Endodermal cell (in vitro differentiated cells): ENCODE measurements at regions not wholly inside any gene's neighbourhood (a gene's known extent, or its start where the extent isn't known, plus 50 kb on each side); places are given as distances from the start of the nearest gene placed in this dataset.

Experiments
- DNase-seq: peaks from one replicate; pipeline ENCODE4 v3.0.0-alpha.2; 2017
- H3K27ac ChIP-seq: 2 replicates; pipeline ENCODE4 v1.5.1; 2013; ENCODE audit warnings: mild to moderate bottlenecking, low read depth, low read length, moderate library complexity
- H3K27me3 ChIP-seq: 2 replicates; pipeline ENCODE4 v1.6.1; 2013; ENCODE audit warnings: mild to moderate bottlenecking, low read length, moderate library complexity; ENCODE audit not compliant: insufficient read depth, control insufficient read depth, poor library complexity, severe bottlenecking
- H3K36me3 ChIP-seq: 2 replicates; pipeline ENCODE4 v1.7.0; 2013; ENCODE audit warnings: mild to moderate bottlenecking, low read length, moderate library complexity; ENCODE audit not compliant: control insufficient read depth, insufficient read depth
- H3K4me1 ChIP-seq: one replicate; pipeline ENCODE4 v1.7.0; 2013; ENCODE audit warnings: low read length; ENCODE audit not compliant: control insufficient read depth, insufficient read depth
- H3K4me3 ChIP-seq: 2 replicates; pipeline ENCODE4 v1.5.1; 2013; ENCODE audit warnings: mild to moderate bottlenecking, low read length, moderate library complexity
- H3K9ac ChIP-seq: 2 replicates; pipeline ENCODE4 v1.6.1; 2013; ENCODE audit warnings: mild to moderate bottlenecking, low read length, moderate library complexity; ENCODE audit not compliant: poor library complexity, severe bottlenecking; ENCODE audit errors: extremely low read depth
- H3K9me3 ChIP-seq: 2 replicates; pipeline ENCODE4 v1.6.1; 2013; ENCODE audit warnings: mild to moderate bottlenecking, low read length, moderate library complexity; ENCODE audit not compliant: control insufficient read depth
- H3K27ac Mint-ChIP-seq: 2 replicates; pipeline ENCODE4 v1.8.0; 2020; ENCODE audit warnings: mixed read lengths
- H3K27me3 Mint-ChIP-seq: 2 replicates; pipeline ENCODE4 v1.8.0; 2021; ENCODE audit warnings: mild to moderate bottlenecking, mixed read lengths; ENCODE audit not compliant: insufficient read depth
- H3K36me3 Mint-ChIP-seq: 2 replicates; pipeline ENCODE4 v1.8.0; 2020; ENCODE audit warnings: low read depth, mixed read lengths
- H3K4me1 Mint-ChIP-seq: 2 replicates; pipeline ENCODE4 v1.8.0; 2020; ENCODE audit warnings: mixed read lengths
- H3K4me3 Mint-ChIP-seq: 2 replicates; pipeline ENCODE4 v1.8.0; 2020; ENCODE audit warnings: mild to moderate bottlenecking, moderate library complexity, mixed read lengths
- H3K9me3 Mint-ChIP-seq: 2 replicates; pipeline ENCODE4 v1.8.0; 2020; ENCODE audit warnings: mild to moderate bottlenecking, mixed read lengths
- WGBS, 2 experiments: methylation state at CpG; one replicate each; pipeline versions ENCODE4 v1.1.5 to v1.1.7; 2013; ENCODE audit warnings: missing lambda C conversion rate in 2 of 2, mixed read lengths in 1 of 2; ENCODE audit not compliant: insufficient coverage in 1 of 2, insufficient read length in 1 of 2; 5-methylcytosine and 5-hydroxymethylcytosine counted together
- TF ChIP-seq, protein P1 (sequence below): fragments of 200-600 bp; sonication (generic); conservative IDR thresholded peaks from 2 replicates; pipeline ENCODE4 v1.5.0; 2021; ENCODE audit warnings: antibody characterized with exemption, mild to moderate bottlenecking

DNA sequence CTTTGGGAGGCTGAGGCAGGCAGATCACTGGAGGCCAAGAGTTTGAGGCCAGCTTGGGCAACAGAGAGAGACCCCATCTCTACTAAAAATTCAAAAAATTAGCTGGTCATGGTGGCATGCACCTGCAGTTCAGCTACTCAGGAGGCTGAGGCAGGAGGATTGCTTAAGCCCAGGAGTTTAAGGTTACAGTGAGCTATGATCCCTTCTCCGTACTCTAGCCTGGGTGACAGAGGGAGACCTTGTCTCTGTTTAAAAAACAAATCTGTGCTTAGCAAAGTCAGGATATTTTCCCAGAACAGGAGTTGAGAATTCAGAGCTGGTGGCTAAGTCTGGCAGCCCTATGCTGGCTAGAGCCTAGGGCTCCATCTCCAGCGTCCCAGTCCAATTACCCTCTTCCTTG is 142.9 kb upstream of the PZP start:
- H3K4me3 ChIP-seq = no peak overlapping the region
- H3K36me3 ChIP-seq = no peaks in the 10 kb centered on the region
- no peak overlapping the region for H3K27ac Mint-ChIP-seq
- peaks cover 57% of the 10 kb centered on the region for H3K9me3 Mint-ChIP-seq
- TF ChIP-seq, protein P1, sequence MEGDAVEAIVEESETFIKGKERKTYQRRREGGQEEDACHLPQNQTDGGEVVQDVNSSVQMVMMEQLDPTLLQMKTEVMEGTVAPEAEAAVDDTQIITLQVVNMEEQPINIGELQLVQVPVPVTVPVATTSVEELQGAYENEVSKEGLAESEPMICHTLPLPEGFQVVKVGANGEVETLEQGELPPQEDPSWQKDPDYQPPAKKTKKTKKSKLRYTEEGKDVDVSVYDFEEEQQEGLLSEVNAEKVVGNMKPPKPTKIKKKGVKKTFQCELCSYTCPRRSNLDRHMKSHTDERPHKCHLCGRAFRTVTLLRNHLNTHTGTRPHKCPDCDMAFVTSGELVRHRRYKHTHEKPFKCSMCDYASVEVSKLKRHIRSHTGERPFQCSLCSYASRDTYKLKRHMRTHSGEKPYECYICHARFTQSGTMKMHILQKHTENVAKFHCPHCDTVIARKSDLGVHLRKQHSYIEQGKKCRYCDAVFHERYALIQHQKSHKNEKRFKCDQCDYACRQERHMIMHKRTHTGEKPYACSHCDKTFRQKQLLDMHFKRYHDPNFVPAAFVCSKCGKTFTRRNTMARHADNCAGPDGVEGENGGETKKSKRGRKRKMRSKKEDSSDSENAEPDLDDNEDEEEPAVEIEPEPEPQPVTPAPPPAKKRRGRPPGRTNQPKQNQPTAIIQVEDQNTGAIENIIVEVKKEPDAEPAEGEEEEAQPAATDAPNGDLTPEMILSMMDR = no peak
- H3K4me1 ChIP-seq = no peaks in the 10 kb centered on the region
- H3K36me3 Mint-ChIP-seq = peaks cover 30% of the 10 kb centered on the region
- H3K9ac ChIP-seq = no peak overlapping the region
- H3K9me3 ChIP-seq = peaks cover 17% of the 10 kb centered on the region
- peak; percentile 28 for DNase-seq
- no peak overlapping the region for H3K4me3 Mint-ChIP-seq
- H3K27me3 ChIP-seq = no peaks in the 10 kb centered on the region
- no peaks in the 10 kb centered on the region for H3K27me3 Mint-ChIP-seq
- 80 to 88% methylated on average over 2 of the region's 2 CpGs for WGBS, 2 experiments
- H3K27ac ChIP-seq = no peak overlapping the region
- H3K4me1 Mint-ChIP-seq = no peaks in the 10 kb centered on the region

DNA sequence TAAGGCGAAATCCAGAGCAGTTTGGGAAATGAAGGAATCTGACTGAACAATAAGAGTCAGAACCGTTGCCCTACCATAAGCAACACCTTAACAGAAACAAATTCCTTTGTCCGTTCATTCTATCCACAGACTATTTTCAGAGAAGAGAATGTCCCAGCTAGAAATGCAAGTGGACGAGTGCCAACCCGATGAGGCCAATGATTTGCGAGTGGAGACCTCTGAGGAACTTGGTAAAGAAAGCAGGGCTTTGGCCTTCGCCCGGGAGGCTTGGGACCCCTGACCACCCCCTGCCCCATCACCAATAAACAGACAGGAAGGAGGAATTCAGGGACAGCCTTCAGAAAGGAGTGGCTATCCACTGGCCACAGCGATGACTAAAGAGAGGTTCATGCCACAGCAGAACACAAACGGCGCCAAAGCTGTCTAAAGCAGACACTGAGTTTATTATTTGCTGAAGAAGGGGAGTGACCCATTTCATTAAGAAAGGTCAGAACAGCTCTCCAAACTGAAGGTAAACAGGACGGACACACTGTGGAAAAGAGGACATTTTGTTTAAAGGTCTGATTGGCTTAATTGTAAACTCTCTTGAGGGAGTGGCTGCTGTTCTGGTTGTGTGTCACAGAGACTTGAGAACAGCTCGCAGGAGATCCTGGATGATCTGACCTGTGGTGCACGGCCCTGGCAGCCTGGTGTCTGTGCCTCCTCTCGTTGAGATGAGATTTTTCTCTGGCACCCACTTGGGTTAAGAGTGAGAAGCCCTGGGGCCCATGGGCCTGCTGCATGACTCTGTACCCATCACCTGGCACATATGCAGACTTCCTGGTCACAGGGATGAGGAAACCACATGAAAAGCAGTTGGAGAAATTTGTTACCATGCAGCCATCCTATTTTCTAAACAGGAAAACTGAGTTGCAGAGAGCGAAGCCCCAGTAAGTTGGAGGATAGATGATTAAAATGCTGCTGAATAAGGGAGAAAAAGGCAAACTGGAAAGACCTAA is 142.0 kb upstream of the PZP start:
- Mint-ChIP-seq H3K27me3 (no peaks in the 10 kb centered on the region), H3K27ac (no peak overlapping the region), H3K9me3 (peaks cover 48% of the 10 kb centered on the region), H3K36me3 (peaks cover 30% of the 10 kb centered on the region), H3K4me3 (no peak overlapping the region), H3K4me1 (peaks cover 1% of the 10 kb centered on the region)
- H3K4me3 ChIP-seq = no peak overlapping the region
- DNase-seq = peak; percentile 30
- H3K27ac ChIP-seq = no peak overlapping the region
- no peak overlapping the region for H3K9ac ChIP-seq
- WGBS, 2 experiments = 78 to 84% methylated on average over 11 to 16 of the region's 16 CpGs
- peaks cover 17% of the 10 kb centered on the region for H3K9me3 ChIP-seq
- H3K27me3 ChIP-seq = no peaks in the 10 kb centered on the region
- no peaks in the 10 kb centered on the region for H3K36me3 ChIP-seq
- no peaks in the 10 kb centered on the region for H3K4me1 ChIP-seq
- TF ChIP-seq, protein P1 = no peak

DNA sequence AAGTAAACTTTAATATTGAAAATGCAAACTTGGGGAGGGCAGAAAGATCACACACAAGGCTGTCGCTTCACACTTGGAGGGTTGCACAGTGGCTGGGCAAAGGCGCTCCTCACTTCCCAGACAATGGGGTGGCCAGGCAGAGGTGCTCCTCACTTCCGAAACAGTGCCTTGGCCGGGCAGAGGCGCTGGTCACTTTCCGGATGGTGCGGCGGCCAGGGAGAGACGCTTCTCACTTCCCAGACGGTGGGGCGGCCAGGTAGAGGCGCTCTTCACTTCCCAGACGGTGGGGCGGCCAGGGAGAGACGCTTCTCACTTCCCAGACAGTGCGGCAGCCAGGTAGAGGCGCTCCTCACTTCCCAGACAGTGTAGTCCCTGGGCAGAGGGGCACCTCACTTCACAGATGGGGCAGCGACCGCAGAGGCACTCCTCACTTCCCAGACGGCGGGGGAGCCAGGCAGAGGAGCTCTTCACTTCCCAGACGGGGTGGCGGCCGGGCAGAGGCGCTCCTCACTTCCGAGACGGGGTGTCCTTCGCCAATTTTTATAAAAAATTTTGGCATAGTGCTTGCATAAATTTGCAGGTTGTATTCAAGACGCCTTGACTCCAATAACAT is 140.8 kb upstream of the PZP start:
- no peak overlapping the region for H3K27ac ChIP-seq
- Mint-ChIP-seq H3K27ac (no peak overlapping the region), H3K4me3 (no peak overlapping the region), H3K27me3 (no peaks in the 10 kb centered on the region), H3K36me3 (peaks cover 23% of the 10 kb centered on the region), H3K9me3 (peaks cover 36% of the 10 kb centered on the region), H3K4me1 (peaks cover 2% of the 10 kb centered on the region)
- DNase-seq = peak; percentile 50
- no peak overlapping the region for H3K9ac ChIP-seq
- H3K4me1 ChIP-seq = no peaks in the 10 kb centered on the region
- H3K4me3 ChIP-seq = no peak overlapping the region
- no peaks in the 10 kb centered on the region for H3K36me3 ChIP-seq
- TF ChIP-seq, protein P1 = no peak
- H3K9me3 ChIP-seq = peaks cover 16% of the 10 kb centered on the region
- 90 to 95% methylated on average over 25 to 29 of the region's 29 CpGs for WGBS, 2 experiments
- H3K27me3 ChIP-seq = no peaks in the 10 kb centered on the region
